NCI-H2196 treated with DMSO at 0.1 percent for 48 hours (cell line): ENCODE measurements at regions not wholly inside any gene's neighbourhood (a gene's known extent, or its start where the extent isn't known, plus 50 kb on each side); places are given as distances from the start of the nearest gene placed in this dataset.

ENCODE experiments used
- DNase-seq: peaks from one replicate; lab custom pipeline; 2025; ENCODE audit not compliant: unreplicated experiment; lab: John Stamatoyannopoulos, UW

DNA sequence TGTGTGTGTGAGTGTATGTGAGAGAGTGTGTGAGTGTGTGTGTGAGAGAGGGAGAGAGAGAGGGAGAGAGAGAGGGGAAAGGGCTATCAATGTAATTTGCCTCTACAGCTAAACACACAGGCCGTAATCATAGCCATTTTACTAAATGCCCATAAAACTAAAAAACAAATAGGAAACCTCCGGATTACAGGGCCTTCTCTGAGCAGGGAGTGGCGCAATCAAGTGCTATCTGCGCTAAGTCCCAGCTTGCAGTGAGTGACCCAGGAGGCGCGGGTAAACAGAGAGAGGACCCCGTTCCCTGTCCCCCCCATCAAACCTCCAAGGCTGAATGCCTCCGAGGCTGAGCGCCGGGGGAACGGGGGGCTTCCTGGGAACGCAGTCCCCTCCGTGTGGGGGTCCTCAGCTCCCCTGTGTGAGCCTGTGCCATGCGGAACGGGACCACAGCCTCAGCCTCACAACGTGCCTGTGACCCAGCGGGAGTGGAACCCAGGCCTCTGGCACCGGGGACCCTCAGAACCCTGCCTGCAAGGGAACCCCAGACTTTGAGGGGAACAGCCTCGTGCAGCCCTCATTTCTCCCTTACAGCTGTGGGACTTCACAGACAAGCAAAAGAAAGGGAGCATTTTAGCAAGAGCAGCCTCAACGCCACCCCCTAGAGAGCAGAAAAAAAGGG, 54.7 kb upstream of the ID2 start:
- DNase-seq = no peak

DNA sequence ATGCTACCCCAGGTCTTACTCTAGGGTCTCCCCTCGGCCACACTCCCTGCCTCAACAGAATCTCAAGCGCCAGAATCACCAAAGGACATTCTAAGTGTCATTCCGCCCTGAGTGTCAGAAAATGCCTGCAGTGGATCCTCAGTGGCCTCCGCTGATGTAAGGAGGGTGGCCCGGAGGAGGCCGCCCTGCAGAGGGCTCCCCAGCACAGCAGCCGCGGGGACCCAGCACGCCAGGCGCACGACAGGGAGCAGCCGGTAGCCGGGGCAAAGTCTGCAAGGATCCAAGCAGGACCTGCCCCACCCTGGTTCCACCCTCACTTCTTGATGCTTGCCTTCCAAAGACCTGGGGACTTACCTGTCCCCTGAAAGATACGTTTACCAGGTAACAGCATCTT, 54.2 kb upstream of the ID2 start:
- no peak for DNase-seq

DNA sequence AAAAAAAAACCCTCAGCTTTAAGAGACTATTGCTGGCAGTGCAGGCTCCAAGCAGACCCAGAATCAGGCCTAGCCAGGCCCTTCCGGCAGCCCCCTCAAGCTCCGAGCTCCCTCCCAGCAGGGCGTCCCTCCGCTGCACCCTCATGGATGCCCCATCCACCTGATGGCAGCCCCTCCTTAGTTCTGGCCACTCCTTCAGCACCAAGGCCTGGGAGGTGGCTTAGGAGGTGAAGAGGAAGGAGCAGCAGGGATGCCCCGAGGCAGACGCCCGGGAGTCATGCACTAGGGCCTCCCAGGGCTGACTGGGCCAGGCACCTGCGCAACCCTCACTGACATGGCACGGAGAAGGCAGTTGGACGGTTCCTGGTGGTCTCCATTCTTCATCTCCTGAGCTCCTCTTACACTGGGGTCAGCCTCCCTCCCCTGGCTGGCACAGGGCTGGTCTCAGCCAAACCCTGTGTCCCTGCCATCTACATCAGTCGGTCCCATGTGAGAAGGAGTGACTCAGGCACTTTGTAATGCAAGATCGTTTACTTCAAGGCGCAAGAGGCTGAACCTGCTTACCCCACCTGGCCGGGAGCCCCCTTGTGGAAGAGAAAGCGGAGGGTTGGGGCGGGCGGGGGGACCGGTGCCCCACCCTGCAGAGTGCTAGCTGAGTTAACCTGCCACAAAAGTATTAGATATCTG, 53.5 kb upstream of the ID2 start:
- DNase-seq = no peak

DNA sequence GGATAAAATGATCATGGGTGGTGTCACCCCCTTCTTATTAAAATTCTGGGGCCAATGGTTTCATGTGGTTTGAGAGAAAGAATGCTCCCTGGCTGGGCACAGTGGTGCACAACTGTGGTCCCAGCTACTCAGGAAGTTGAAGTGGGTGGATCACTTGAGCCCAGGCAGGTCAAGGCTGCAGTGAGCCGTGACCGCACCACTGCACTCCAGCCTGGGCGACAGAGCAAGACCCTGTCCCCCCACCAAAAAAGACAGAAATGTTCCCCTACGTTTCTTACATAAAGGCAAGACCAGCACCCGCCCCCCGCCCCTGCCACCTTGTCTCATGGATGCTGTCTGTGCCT, 53.0 kb upstream of the ID2 start:
- DNase-seq = no peak

DNA sequence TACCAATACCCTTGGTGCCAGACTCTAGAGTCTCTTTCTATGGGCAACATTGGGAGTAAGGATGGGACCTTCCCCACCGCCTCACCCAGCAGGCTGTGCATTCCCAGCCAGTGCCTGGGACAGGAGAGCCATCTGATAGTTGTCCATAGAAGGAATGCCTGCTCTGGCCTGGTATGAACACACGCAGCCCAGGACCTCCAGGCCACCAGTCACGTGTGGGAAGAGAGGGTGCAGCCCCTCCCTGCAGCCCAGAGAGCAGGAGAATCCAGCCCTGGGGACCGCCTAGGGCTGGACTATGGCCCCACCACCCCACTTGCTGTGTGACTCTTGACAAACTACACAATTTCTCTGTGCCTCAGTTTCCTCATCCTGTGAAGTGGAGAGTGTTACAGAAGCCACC, 52.5 kb upstream of the ID2 start:
- DNase-seq = no peak

DNA sequence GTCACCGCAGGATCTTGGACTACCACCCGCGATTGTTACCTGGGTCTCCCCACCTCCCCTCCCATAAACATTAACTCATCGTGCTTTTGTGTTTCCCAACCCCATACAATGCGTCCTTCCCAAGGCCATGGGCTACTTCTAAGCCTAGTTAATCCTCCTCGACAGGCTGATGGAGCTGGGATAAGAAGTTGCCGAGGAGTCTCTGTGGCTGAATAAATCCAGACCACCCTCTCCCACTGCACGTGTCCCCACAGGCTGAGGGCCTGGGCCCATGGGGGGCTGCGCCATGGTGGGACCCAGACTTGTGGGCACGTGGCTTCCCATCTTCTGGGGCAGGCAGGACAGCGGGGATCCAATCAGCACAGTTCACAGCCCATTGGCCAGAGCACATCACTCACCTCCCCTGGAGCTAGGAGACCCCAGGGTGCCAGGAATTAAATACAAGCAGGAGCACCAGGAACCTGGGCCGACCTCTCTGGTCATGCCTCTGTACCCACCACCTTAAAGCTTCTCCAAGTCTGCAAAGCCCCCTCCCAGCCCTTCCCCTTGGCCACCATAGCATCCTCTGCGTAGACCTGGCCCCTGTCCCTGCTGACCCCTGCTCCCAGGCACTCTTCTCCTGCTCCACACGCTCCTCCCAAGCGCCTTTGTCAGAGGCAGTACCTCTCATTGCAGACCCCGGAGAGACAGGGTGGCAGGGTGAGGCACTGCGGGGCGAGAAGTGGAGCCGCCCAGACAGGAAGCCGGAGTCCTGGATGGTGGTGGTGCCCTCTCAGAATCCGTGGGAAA, 51.0 kb upstream of the ID2 start:
- DNase-seq = no peak

DNA sequence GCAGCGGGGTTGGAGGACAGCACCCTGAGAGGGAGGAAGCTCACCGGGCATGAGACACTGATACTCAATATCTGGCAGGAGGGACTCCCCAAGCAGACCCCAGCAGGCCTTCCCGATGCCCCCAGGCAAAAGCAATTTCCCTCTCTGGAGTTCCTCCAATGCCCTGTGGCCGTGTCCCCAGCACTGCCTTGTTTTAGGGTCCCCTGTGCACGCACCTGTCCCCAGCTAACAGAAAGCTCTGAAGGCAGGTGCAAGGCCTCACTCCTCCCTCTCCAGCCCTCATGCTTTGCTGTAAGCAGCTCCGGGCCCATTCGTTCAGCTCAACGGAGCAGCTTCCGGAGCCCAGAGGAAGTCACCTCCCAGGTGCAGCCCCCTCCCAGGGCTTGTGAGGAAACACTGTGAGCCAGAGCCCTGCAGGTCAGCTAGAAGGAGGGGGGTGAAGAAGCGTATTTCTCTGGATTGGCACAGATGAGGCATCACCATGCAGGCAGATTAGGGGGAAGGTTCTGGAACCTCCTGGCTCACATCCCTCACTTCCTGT, 50.3 kb upstream of the ID2 start:
- no peak for DNase-seq
